ENCODE measurements at regions not wholly inside any gene's neighbourhood (a gene's known extent, or its start where the extent isn't known, plus 50 kb on each side); places are given as distances from the start of the nearest gene placed in this dataset.

- H3K9me3 Mint-ChIP-seq: no peaks in the 10 kb centered on the region
- ATAC-seq: no peak
- no peak for DNase-seq (ENCODE audit: low spot score in 2 of 2)
Measured at GRCh38 chr3:124269619-124270018, 277.7 kb upstream of the ROPN1 start.

GRCh38 chr3:124272605-124273151 is 280.8 kb upstream of the ROPN1 start:
- DNase-seq (ENCODE audit: low spot score in 2 of 2) (no peak), ATAC-seq (no peak)
- Mint-ChIP-seq H3K9me3 (no peaks in the 10 kb centered on the region), H3K27ac (no peak overlapping the region), H3K36me3 (no peaks in the 10 kb centered on the region)

More at GRCh38 chr3:124269619-124270018, 277.7 kb upstream of the ROPN1 start:
- H3K27ac Mint-ChIP-seq: no peak overlapping the region
- no peaks in the 10 kb centered on the region for H3K36me3 Mint-ChIP-seq

- Mint-ChIP-seq H3K36me3 (no peaks in the 10 kb centered on the region), H3K27ac (no peak overlapping the region), H3K9me3 (no peaks in the 10 kb centered on the region)
- DNase-seq (ENCODE audit: low spot score in 2 of 2) (no peak), ATAC-seq (no peak)
Measured at GRCh38 chr3:124273651-124274050, 281.7 kb upstream of the ROPN1 start.

- ATAC-seq (no peak), DNase-seq (ENCODE audit: low spot score in 2 of 2) (no peak)
- Mint-ChIP-seq H3K36me3 (no peaks in the 10 kb centered on the region), H3K9me3 (no peaks in the 10 kb centered on the region), H3K27ac (no peak overlapping the region)
Measured at GRCh38 chr3:124274051-124274450, 282.1 kb upstream of the ROPN1 start.

GRCh38 chr3:124275412-124275811 is 283.5 kb upstream of the ROPN1 start:
- H3K36me3 Mint-ChIP-seq: no peaks in the 10 kb centered on the region
- H3K27ac Mint-ChIP-seq: no peak overlapping the region
- no peak for ATAC-seq
- H3K9me3 Mint-ChIP-seq: no peaks in the 10 kb centered on the region
- DNase-seq (ENCODE audit: low spot score in 2 of 2): no peak

GRCh38 chr3:124276133-124276532 is 284.2 kb upstream of the ROPN1 start:
- Mint-ChIP-seq H3K36me3 (no peaks in the 10 kb centered on the region), H3K27ac (no peak overlapping the region), H3K9me3 (no peaks in the 10 kb centered on the region)
- ATAC-seq (no peak), DNase-seq (ENCODE audit: low spot score in 2 of 2) (no peak)

GRCh38 chr3:124276539-124277143 is 284.7 kb upstream of the ROPN1 start:
- Mint-ChIP-seq H3K9me3 (peaks cover 0 to 2% of the 10 kb centered on the region in 2 donors), H3K36me3 (no peaks in the 10 kb centered on the region), H3K27ac (no peak overlapping the region)
- DNase-seq (ENCODE audit: low spot score in 2 of 2): no peak
- ATAC-seq: no peak

- no peaks in the 10 kb centered on the region for H3K36me3 Mint-ChIP-seq
- no peak overlapping the region for H3K27ac Mint-ChIP-seq
- ATAC-seq: no peak
- H3K9me3 Mint-ChIP-seq: peaks cover 0 to 5% of the 10 kb centered on the region in 2 donors
- DNase-seq (ENCODE audit: low spot score in 2 of 2): no peak
Measured at GRCh38 chr3:124277144-124277890, 285.4 kb upstream of the ROPN1 start.

- ATAC-seq: no peak
- no peaks in the 10 kb centered on the region for H3K36me3 Mint-ChIP-seq
- no peak overlapping the region for H3K27ac Mint-ChIP-seq
- H3K9me3 Mint-ChIP-seq: peaks cover 0 to 5% of the 10 kb centered on the region in 2 donors
- DNase-seq (ENCODE audit: low spot score in 2 of 2): no peak
Measured at GRCh38 chr3:124281453-124282316, 289.8 kb upstream of the ROPN1 start.

GRCh38 chr3:124282751-124283651 is 291.1 kb upstream of the ROPN1 start:
- H3K36me3 Mint-ChIP-seq: no peaks in the 10 kb centered on the region
- H3K9me3 Mint-ChIP-seq: peaks cover 0 to 5% of the 10 kb centered on the region in 2 donors
- ATAC-seq: no peak
- H3K27ac Mint-ChIP-seq: no peak overlapping the region
- no peak for DNase-seq (ENCODE audit: low spot score in 2 of 2)

- Mint-ChIP-seq H3K27ac (no peak overlapping the region), H3K9me3 (peaks cover 0 to 5% of the 10 kb centered on the region in 2 donors), H3K36me3 (no peaks in the 10 kb centered on the region)
- DNase-seq (ENCODE audit: low spot score in 2 of 2) (no peak), ATAC-seq (no peak)
Measured at GRCh38 chr3:124283652-124284023, 291.7 kb upstream of the ROPN1 start.

GRCh38 chr3:124288996-124289395 is 297.1 kb upstream of the ROPN1 start:
- peaks cover 0 to 7% of the 10 kb centered on the region in 2 donors for H3K9me3 Mint-ChIP-seq
- no peak overlapping the region for H3K27ac Mint-ChIP-seq
- no peak for ATAC-seq
- no peaks in the 10 kb centered on the region for H3K36me3 Mint-ChIP-seq
- no peak for DNase-seq (ENCODE audit: low spot score in 2 of 2)

GRCh38 chr3:124291008-124291407 is 299.1 kb upstream of the ROPN1 start:
- no peak overlapping the region for H3K27ac Mint-ChIP-seq
- no peaks in the 10 kb centered on the region for H3K36me3 Mint-ChIP-seq
- H3K9me3 Mint-ChIP-seq: peaks cover 0 to 7% of the 10 kb centered on the region in 2 donors
- ATAC-seq: no peak
- DNase-seq (ENCODE audit: low spot score in 2 of 2): no peak

- no peak overlapping the region for H3K27ac Mint-ChIP-seq
- ATAC-seq (no peak), DNase-seq (ENCODE audit: low spot score in 2 of 2) (no peak)
- H3K9me3 Mint-ChIP-seq: peaks cover 0 to 7% of the 10 kb centered on the region in 2 donors
- H3K36me3 Mint-ChIP-seq: no peaks in the 10 kb centered on the region
Measured at GRCh38 chr3:124292329-124292728, 300.4 kb upstream of the ROPN1 start.

GRCh38 chr3:124293584-124293983 is 301.7 kb upstream of the ROPN1 start:
- no peak overlapping the region for H3K27ac Mint-ChIP-seq
- DNase-seq (ENCODE audit: low spot score in 2 of 2): no peak
- H3K9me3 Mint-ChIP-seq: peaks cover 0 to 7% of the 10 kb centered on the region in 2 donors
- H3K36me3 Mint-ChIP-seq: no peaks in the 10 kb centered on the region
- ATAC-seq: no peak

GRCh38 chr3:124295362-124295761 is 303.4 kb upstream of the ROPN1 start:
- no peak overlapping the region for H3K27ac Mint-ChIP-seq
- no peaks in the 10 kb centered on the region for H3K36me3 Mint-ChIP-seq
- H3K9me3 Mint-ChIP-seq: peaks cover 0 to 3% of the 10 kb centered on the region in 2 donors
- ATAC-seq: no peak
- no peak for DNase-seq (ENCODE audit: low spot score in 2 of 2)
